GM23338 (cell line): ENCODE measurements at regions not wholly inside any gene's neighbourhood (a gene's known extent, or its start where the extent isn't known, plus 50 kb on each side); places are given as distances from the start of the nearest gene placed in this dataset.

Experiments used
- ATAC-seq: fragments of 200-7000 bp; cut with Tn5 transposase; 3 replicates; pipeline ENCODE4 v1.9.1; 2020
- DNase-seq: peaks from one replicate; pipeline ENCODE4 v3.0.0-alpha.2; 2015; ENCODE audit warnings: low spot score
- H2AFZ ChIP-seq: fragments of 200-600 bp; sonication (generic); 2 replicates; pipeline ENCODE4 v1.8.0; 2016; ENCODE audit warnings: antibody characterized with exemption, mild to moderate bottlenecking, moderate library complexity
- H3F3A ChIP-seq: fragments of 200-600 bp; sonication (generic); replicated peaks from 2 replicates; pipeline ENCODE4 v1.8.0; 2017; ENCODE audit warnings: antibody characterized with exemption, mixed run types, low read depth
- H3K27ac ChIP-seq: fragments of 200-600 bp; sonication (generic); 2 replicates; pipeline ENCODE4 v1.6.1; 2016; ENCODE audit warnings: low read depth
- H3K27me3 ChIP-seq: fragments of 200-600 bp; sonication (generic); 2 replicates; pipeline ENCODE4 v1.8.0; 2016; ENCODE audit warnings: mild to moderate bottlenecking, mixed run types, moderate library complexity; ENCODE audit not compliant: insufficient read depth
- H3K36me3 ChIP-seq: fragments of 200-600 bp; sonication (generic); 2 replicates; pipeline ENCODE4 v1.8.0; 2016; ENCODE audit warnings: mild to moderate bottlenecking; ENCODE audit not compliant: insufficient read depth
- H3K4me1 ChIP-seq: fragments of 200-600 bp; sonication (generic); 2 replicates; pipeline ENCODE4 v1.8.0; 2016; ENCODE audit warnings: mild to moderate bottlenecking, moderate library complexity; ENCODE audit not compliant: insufficient read depth
- H3K4me2 ChIP-seq: fragments of 200-600 bp; sonication (generic); 2 replicates; pipeline ENCODE4 v1.7.1; 2017; ENCODE audit warnings: mixed run types
- H3K4me3 ChIP-seq: fragments of 200-600 bp; sonication (generic); 2 replicates; pipeline ENCODE4 v1.6.1; 2016; ENCODE audit warnings: mixed run types
- H3K79me2 ChIP-seq: fragments of 200-600 bp; sonication (generic); replicated peaks from 2 replicates; pipeline ENCODE4 v1.8.0; 2017; ENCODE audit warnings: mild to moderate bottlenecking; ENCODE audit not compliant: insufficient read depth
- H3K9me2 ChIP-seq: fragments of 200-600 bp; sonication (generic); 2 replicates; pipeline ENCODE4 v1.8.0; 2017; ENCODE audit not compliant: insufficient read depth
- H4K20me1 ChIP-seq: fragments of 200-600 bp; sonication (generic); replicated peaks from 2 replicates; pipeline ENCODE4 v1.8.0; 2017; ENCODE audit warnings: mild to moderate bottlenecking; ENCODE audit not compliant: insufficient read depth
- H3K27ac Mint-ChIP-seq: 2 replicates; pipeline ENCODE4 v1.8.0; 2020; ENCODE audit warnings: inconsistent platforms, mild to moderate bottlenecking, moderate library complexity, mixed read lengths
- H3K27me3 Mint-ChIP-seq: 3 replicates; pipeline ENCODE4 v1.8.0; 2022; ENCODE audit warnings: low read depth, mild to moderate bottlenecking, moderate library complexity, mixed read lengths, inconsistent platforms; ENCODE audit not compliant: insufficient read depth, poor library complexity
- H3K36me3 Mint-ChIP-seq: 3 replicates; pipeline ENCODE4 v1.8.0; 2021; ENCODE audit warnings: low read depth, mild to moderate bottlenecking, inconsistent platforms, moderate library complexity, mixed read lengths
- H3K4me1 Mint-ChIP-seq: 3 replicates; pipeline ENCODE4 v1.8.0; 2020; ENCODE audit warnings: mild to moderate bottlenecking, inconsistent platforms, mixed read lengths
- H3K4me3 Mint-ChIP-seq: 3 replicates; pipeline ENCODE4 v1.8.0; 2021; ENCODE audit warnings: moderate library complexity, mild to moderate bottlenecking, inconsistent platforms, mixed read lengths
- H3K9me3 Mint-ChIP-seq: 3 replicates; pipeline ENCODE4 v1.8.0; 2020; ENCODE audit warnings: moderate library complexity, mild to moderate bottlenecking, inconsistent platforms, mixed read lengths
- CREB1 ChIP-seq: fragments of 250-450 bp; sonication (Bioruptor Pico); IDR thresholded peaks from 2 replicates; pipeline ENCODE4 v1.5.0; 2020; ENCODE audit warnings: low read depth, mild to moderate bottlenecking, moderate library complexity
- ETS1 ChIP-seq: IDR thresholded peaks from 2 replicates; pipeline ENCODE4 v1.6.1; 2016; ENCODE audit warnings: antibody characterized with exemption
- JUNB ChIP-seq: IDR thresholded peaks from one replicate; pipeline ENCODE4 v1.6.1; 2016; ENCODE audit warnings: antibody characterized with exemption; ENCODE audit not compliant: unreplicated experiment
- REST ChIP-seq: IDR thresholded peaks from one replicate; pipeline ENCODE4 v1.6.1; 2018; ENCODE audit warnings: antibody characterized with exemption; ENCODE audit not compliant: unreplicated experiment
- ZNF462 ChIP-seq: fragments of 250-450 bp; sonication (Bioruptor Pico); IDR thresholded peaks from 2 replicates; pipeline ENCODE4 v1.5.0; 2020; ENCODE audit warnings: mild to moderate bottlenecking, moderate library complexity

GRCh38 chr2:20125616-20126015 lies 74.2 kb upstream of the LAPTM4A start:
- no peaks in the 10 kb centered on the region for H3K9me2 ChIP-seq
- no peak overlapping the region for H3K4me3 Mint-ChIP-seq
- no peak overlapping the region for H3K27ac Mint-ChIP-seq
- H3K79me2 ChIP-seq = no peaks in the 10 kb centered on the region
- H3K4me3 ChIP-seq = no peak overlapping the region
- H3K27ac ChIP-seq = no peak overlapping the region
- DNase-seq = no peak
- no peaks in the 10 kb centered on the region for H3K27me3 ChIP-seq
- H3K27me3 Mint-ChIP-seq = peaks cover 1% of the 10 kb centered on the region
- H2AFZ ChIP-seq = no peak overlapping the region
- no peaks in the 10 kb centered on the region for H3F3A ChIP-seq
- no peaks in the 10 kb centered on the region for H3K36me3 ChIP-seq
- no peak for TF ChIP-seq JUNB
- no peak for TF ChIP-seq CREB1 (CRISPR knock-in tag)
- no peak for TF ChIP-seq ZNF462
- no peak for TF ChIP-seq ETS1
- no peak for TF ChIP-seq REST
- no peak overlapping the region for H3K4me2 ChIP-seq
- H3K36me3 Mint-ChIP-seq = no peaks in the 10 kb centered on the region
- H3K9me3 Mint-ChIP-seq = no peaks in the 10 kb centered on the region
- H3K4me1 Mint-ChIP-seq = no peaks in the 10 kb centered on the region
- H4K20me1 ChIP-seq = no peaks in the 10 kb centered on the region
- H3K4me1 ChIP-seq = no peaks in the 10 kb centered on the region
- no peak for ATAC-seq
